H1 (cell line): ENCODE measurements at regions not wholly inside any gene's neighbourhood (a gene's known extent, or its start where the extent isn't known, plus 50 kb on each side); places are given as distances from the start of the nearest gene placed in this dataset.

Experiments used
- CEBPB ChIP-seq: IDR thresholded peaks from 2 replicates; pipeline ENCODE4 v1.6.1; 2012; ENCODE audit warnings: low read depth, low read length
- CHD2 ChIP-seq: IDR thresholded peaks from 2 replicates; pipeline ENCODE4 v1.6.1; 2012; ENCODE audit warnings: low read length, improper control_type of control experiment
- EP300 ChIP-seq, 2 experiments: IDR thresholded peaks; 1 replicate in 1 of 2; 2 replicates in 1 of 2; pipeline ENCODE4 v1.6.1; 2011 to 2012; ENCODE audit warnings: low read depth in 2 of 2, low read length in 2 of 2, mild to moderate bottlenecking in 2 of 2, borderline replicate concordance in 1 of 2, inconsistent platforms in 1 of 2, moderate library complexity in 1 of 2
- POLR2A ChIP-seq, 2 experiments: IDR thresholded peaks; 1 replicate in 1 of 2; 2 replicates in 1 of 2; pipeline ENCODE4 v1.6.1; 2011; ENCODE audit warnings: low read depth in 2 of 2, low read length in 2 of 2, mild to moderate bottlenecking in 2 of 2; ENCODE audit errors: control extremely low read depth in 1 of 2
- POLR2AphosphoS5 ChIP-seq: IDR thresholded peaks from 2 replicates; pipeline ENCODE4 v1.6.1; 2011; ENCODE audit warnings: low read depth, low read length
- RNF2 ChIP-seq: fragments of 200-900, 300-1000 bp; sonication (generic); IDR thresholded peaks from 2 replicates; pipeline ENCODE4 v1.7.1; 2016; ENCODE audit warnings: borderline replicate concordance, low read depth, mild to moderate bottlenecking, antibody characterized with exemption, low read length; ENCODE audit not compliant: poor library complexity, severe bottlenecking; ENCODE audit errors: missing control alignments
- RXRA ChIP-seq: IDR thresholded peaks from 2 replicates; pipeline ENCODE4 v1.6.1; 2011; ENCODE audit warnings: low read depth, mild to moderate bottlenecking, low read length, moderate library complexity; ENCODE audit not compliant: insufficient read depth
- SIRT6 ChIP-seq: IDR thresholded peaks from one replicate; pipeline ENCODE4 v1.7.1; 2012; ENCODE audit warnings: low read length, inconsistent platforms
- YY1 ChIP-seq: IDR thresholded peaks from 2 replicates; pipeline ENCODE4 v1.6.1; 2011; ENCODE audit warnings: low read depth, mild to moderate bottlenecking, low read length
- TF ChIP-seq, protein P1 (sequence below), 3 experiments: IDR thresholded peaks; 1 replicate in 2 of 3; 2 replicates in 1 of 3; pipeline versions ENCODE4 v1.5.1 to v1.6.1; 2011; ENCODE audit warnings: low read length in 3 of 3, mild to moderate bottlenecking in 3 of 3, inconsistent platforms in 2 of 3, low read depth in 1 of 3, moderate library complexity in 1 of 3; ENCODE audit not compliant: insufficient read depth in 1 of 3; ENCODE audit errors: control extremely low read depth in 1 of 3
- TF ChIP-seq, protein P2 (sequence below): IDR thresholded peaks from 2 replicates; pipeline ENCODE4 v1.6.1; 2011; ENCODE audit warnings: low read depth, mild to moderate bottlenecking, low read length; ENCODE audit not compliant: insufficient read depth
- TF ChIP-seq, protein P3 (sequence below): IDR thresholded peaks from 2 replicates; pipeline ENCODE4 v1.6.1; 2012; ENCODE audit warnings: inconsistent platforms

DNA sequence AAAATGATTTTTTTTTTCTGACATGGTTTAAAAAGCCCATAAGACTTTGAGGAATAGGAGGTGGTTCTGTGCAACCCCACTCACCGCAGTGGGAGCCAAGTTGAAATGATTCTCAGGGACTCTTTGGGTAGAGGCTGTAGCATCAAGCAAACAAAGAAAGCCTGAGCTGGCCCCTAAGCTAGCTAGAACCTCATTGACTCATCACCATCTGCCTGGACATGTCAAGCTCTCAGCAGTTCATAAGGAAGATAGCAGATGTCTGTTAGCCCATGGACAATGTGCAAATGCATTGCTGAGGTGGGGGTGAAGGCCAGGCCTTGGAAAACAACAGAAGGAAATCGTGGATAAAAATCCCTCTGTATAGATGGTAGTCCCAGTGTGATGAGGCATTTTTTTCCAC lies 234.8 kb downstream of the NR2F2 start:
- TF ChIP-seq EP300 (IDR thresholded peaks at IDR 0.05; ENCODE audit: borderline replicate concordance in 1 of 2, low read depth in 2 of 2, low read length in 2 of 2) (no peak), YY1 (no peak), RNF2 (no peak), CHD2 (no peak), RXRA (no peak), CEBPB (no peak), SIRT6 (no peak), POLR2AphosphoS5 (no peak), POLR2A (IDR thresholded peaks at IDR 0.05; ENCODE audit: control extremely low read depth in 1 of 2, low read depth in 2 of 2, low read length in 2 of 2) (no peak)
- TF ChIP-seq, protein P1, sequence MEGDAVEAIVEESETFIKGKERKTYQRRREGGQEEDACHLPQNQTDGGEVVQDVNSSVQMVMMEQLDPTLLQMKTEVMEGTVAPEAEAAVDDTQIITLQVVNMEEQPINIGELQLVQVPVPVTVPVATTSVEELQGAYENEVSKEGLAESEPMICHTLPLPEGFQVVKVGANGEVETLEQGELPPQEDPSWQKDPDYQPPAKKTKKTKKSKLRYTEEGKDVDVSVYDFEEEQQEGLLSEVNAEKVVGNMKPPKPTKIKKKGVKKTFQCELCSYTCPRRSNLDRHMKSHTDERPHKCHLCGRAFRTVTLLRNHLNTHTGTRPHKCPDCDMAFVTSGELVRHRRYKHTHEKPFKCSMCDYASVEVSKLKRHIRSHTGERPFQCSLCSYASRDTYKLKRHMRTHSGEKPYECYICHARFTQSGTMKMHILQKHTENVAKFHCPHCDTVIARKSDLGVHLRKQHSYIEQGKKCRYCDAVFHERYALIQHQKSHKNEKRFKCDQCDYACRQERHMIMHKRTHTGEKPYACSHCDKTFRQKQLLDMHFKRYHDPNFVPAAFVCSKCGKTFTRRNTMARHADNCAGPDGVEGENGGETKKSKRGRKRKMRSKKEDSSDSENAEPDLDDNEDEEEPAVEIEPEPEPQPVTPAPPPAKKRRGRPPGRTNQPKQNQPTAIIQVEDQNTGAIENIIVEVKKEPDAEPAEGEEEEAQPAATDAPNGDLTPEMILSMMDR (IDR thresholded peaks at IDR 0.05; ENCODE audit: control extremely low read depth in 1 of 3, insufficient read depth in 1 of 3, low read depth in 1 of 3, low read length in 3 of 3) = no peak
- TF ChIP-seq, protein P2, sequence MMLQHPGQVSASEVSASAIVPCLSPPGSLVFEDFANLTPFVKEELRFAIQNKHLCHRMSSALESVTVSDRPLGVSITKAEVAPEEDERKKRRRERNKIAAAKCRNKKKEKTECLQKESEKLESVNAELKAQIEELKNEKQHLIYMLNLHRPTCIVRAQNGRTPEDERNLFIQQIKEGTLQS = no peak
- TF ChIP-seq, protein P3, sequence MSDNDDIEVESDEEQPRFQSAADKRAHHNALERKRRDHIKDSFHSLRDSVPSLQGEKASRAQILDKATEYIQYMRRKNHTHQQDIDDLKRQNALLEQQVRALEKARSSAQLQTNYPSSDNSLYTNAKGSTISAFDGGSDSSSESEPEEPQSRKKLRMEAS = no peak
